ENCODE measurements at regions not wholly inside any gene's neighbourhood (a gene's known extent, or its start where the extent isn't known, plus 50 kb on each side); places are given as distances from the start of the nearest gene placed in this dataset.

- TF ChIP-seq SP1 (IDR thresholded peaks at IDR 0.05; ENCODE audit: low read depth, low read length) (no peak), YY1 (IDR thresholded peaks at IDR 0.05; ENCODE audit: low read depth, low read length) (no peak), CTCF (IDR thresholded peaks at IDR 0.05 in 2 of 3, conservative IDR thresholded peaks at IDR 0.05 in 1 of 3; ENCODE audit: control insufficient read depth in 2 of 3, extremely low read depth in 1 of 3, insufficient read depth in 1 of 3, low read depth in 3 of 3, low read length in 3 of 3) (no peak), ZBTB11 (CRISPR knock-in tag; IDR thresholded peaks at IDR 0.05) (no peak), BACH1 (IDR thresholded peaks at IDR 0.05; ENCODE audit: borderline replicate concordance) (no peak), REST (IDR thresholded peaks at IDR 0.05; ENCODE audit: low read depth, low read length) (no peak), TARDBP (IDR thresholded peaks at IDR 0.05; ENCODE audit: borderline replicate concordance) (no peak), GABPA (IDR thresholded peaks at IDR 0.05; ENCODE audit: low read depth) (no peak), PML (IDR thresholded peaks at IDR 0.05; ENCODE audit: low read length) (no peak)
These were observed 76.4 kb upstream of the MLN start for GRCh38 chr6:33880104-33880678.
